ENCODE measurements at regions not wholly inside any gene's neighbourhood (a gene's known extent, or its start where the extent isn't known, plus 50 kb on each side); places are given as distances from the start of the nearest gene placed in this dataset.
"Not testable (repeated sequence)": the region's sequence is repeated elsewhere in the genome, so short reads cannot be mapped to it uniquely, and the experiment has no call there.

GRCh38 chr6:73983367-73983766 lies 287.4 kb downstream of the CD109 start:
- Mint-ChIP-seq H3K4me1 (ENCODE audit: low read depth, unreplicated experiment) (peaks cover 20% of the 10 kb centered on the region), H3K36me3 (ENCODE audit: low read depth, unreplicated experiment) (no peaks in the 10 kb centered on the region), H3K9me3 (ENCODE audit: unreplicated experiment) (peaks cover 4% of the 10 kb centered on the region), H3K27ac (ENCODE audit: unreplicated experiment) (peak overlapping the region; percentile 83), H3K4me3 (ENCODE audit: unreplicated experiment) (no peak overlapping the region), H3K27me3 (ENCODE audit: low read depth, unreplicated experiment) (no peaks in the 10 kb centered on the region)
- no peaks in the 10 kb centered on the region for H3K9me3 ChIP-seq (ENCODE audit: insufficient read depth, low read depth, low read length)
- no peak for TF ChIP-seq CTCF (IDR thresholded peaks at IDR 0.05; ENCODE audit: insufficient read depth, low read depth, low read length)
- no peak for TF ChIP-seq EZH2 (IDR thresholded peaks at IDR 0.05; ENCODE audit: insufficient read depth, low read length)
- H3K27ac ChIP-seq (ENCODE audit: low read depth, low read length) = no peak overlapping the region
- no peak overlapping the region for H3K9ac ChIP-seq (ENCODE audit: low read length)
- no peaks in the 10 kb centered on the region for H4K20me1 ChIP-seq (ENCODE audit: insufficient read depth, low read length)
- DNase-seq (ENCODE audit: low read depth) (peak; percentile 40), FAIRE-seq (peak; percentile 93)
- no peak overlapping the region for H3K4me2 ChIP-seq (ENCODE audit: low read length)
- no peak overlapping the region for H2AFZ ChIP-seq (ENCODE audit: low read depth, low read length)
- H3K27me3 ChIP-seq (ENCODE audit: insufficient read depth, low read length) = no peaks in the 10 kb centered on the region
- no peaks in the 10 kb centered on the region for H3K36me3 ChIP-seq (ENCODE audit: insufficient read depth, low read length)
- no peaks in the 10 kb centered on the region for H3K4me1 ChIP-seq (ENCODE audit: insufficient read depth, low read length)
- H3K4me3 ChIP-seq (ENCODE audit: insufficient read depth, low read depth, low read length) = no peak overlapping the region
- H3K79me2 ChIP-seq (ENCODE audit: insufficient read depth, low read length) = no peaks in the 10 kb centered on the region

- no peak overlapping the region for H3K27ac ChIP-seq (ENCODE audit: low read depth, low read length)
- no peaks in the 10 kb centered on the region for H3K27me3 ChIP-seq (ENCODE audit: insufficient read depth, low read length)
- no peak for FAIRE-seq
- H3K4me3 ChIP-seq (ENCODE audit: insufficient read depth, low read depth, low read length) = no peak overlapping the region
- H3K4me3 Mint-ChIP-seq (ENCODE audit: unreplicated experiment) = no peak overlapping the region
- DNase-seq (ENCODE audit: low read depth) = no peak
- H3K9me3 Mint-ChIP-seq (ENCODE audit: unreplicated experiment) = peaks cover 10% of the 10 kb centered on the region
- TF ChIP-seq EZH2 (IDR thresholded peaks at IDR 0.05; ENCODE audit: insufficient read depth, low read length) (no peak), CTCF (IDR thresholded peaks at IDR 0.05; ENCODE audit: insufficient read depth, low read depth, low read length) (no peak)
- H3K27me3 Mint-ChIP-seq (ENCODE audit: low read depth, unreplicated experiment) = no peaks in the 10 kb centered on the region
- no peaks in the 10 kb centered on the region for H3K36me3 ChIP-seq (ENCODE audit: insufficient read depth, low read length)
- no peaks in the 10 kb centered on the region for H3K36me3 Mint-ChIP-seq (ENCODE audit: low read depth, unreplicated experiment)
- H3K4me1 ChIP-seq (ENCODE audit: insufficient read depth, low read length) = no peaks in the 10 kb centered on the region
- H2AFZ ChIP-seq (ENCODE audit: low read depth, low read length) = no peak overlapping the region
- peaks cover 20% of the 10 kb centered on the region for H3K4me1 Mint-ChIP-seq (ENCODE audit: low read depth, unreplicated experiment)
- no peaks in the 10 kb centered on the region for H3K79me2 ChIP-seq (ENCODE audit: insufficient read depth, low read length)
- no peak overlapping the region for H3K4me2 ChIP-seq (ENCODE audit: low read length)
- H4K20me1 ChIP-seq (ENCODE audit: insufficient read depth, low read length) = no peaks in the 10 kb centered on the region
- no peak overlapping the region for H3K27ac Mint-ChIP-seq (ENCODE audit: unreplicated experiment)
- H3K9ac ChIP-seq (ENCODE audit: low read length) = no peak overlapping the region
- no peaks in the 10 kb centered on the region for H3K9me3 ChIP-seq (ENCODE audit: insufficient read depth, low read depth, low read length)
These were observed 284.1 kb downstream of the CD109 start for GRCh38 chr6:73980096-73980495.

GRCh38 chr6:73978330-73978729 lies 282.3 kb downstream of the CD109 start:
- H3K4me2 ChIP-seq (ENCODE audit: low read length) = no peak overlapping the region
- H3K4me1 Mint-ChIP-seq (ENCODE audit: low read depth, unreplicated experiment) = peaks cover 6% of the 10 kb centered on the region
- H3K4me1 ChIP-seq (ENCODE audit: insufficient read depth, low read length) = no peaks in the 10 kb centered on the region
- no peak overlapping the region for H3K4me3 ChIP-seq (ENCODE audit: insufficient read depth, low read depth, low read length)
- FAIRE-seq = no peak
- peaks cover 12% of the 10 kb centered on the region for H3K9me3 Mint-ChIP-seq (ENCODE audit: unreplicated experiment)
- no peaks in the 10 kb centered on the region for H3K79me2 ChIP-seq (ENCODE audit: insufficient read depth, low read length)
- H3K27me3 ChIP-seq (ENCODE audit: insufficient read depth, low read length) = no peaks in the 10 kb centered on the region
- TF ChIP-seq CTCF (IDR thresholded peaks at IDR 0.05; ENCODE audit: insufficient read depth, low read depth, low read length) (no peak), EZH2 (IDR thresholded peaks at IDR 0.05; ENCODE audit: insufficient read depth, low read length) (no peak)
- no peaks in the 10 kb centered on the region for H3K9me3 ChIP-seq (ENCODE audit: insufficient read depth, low read depth, low read length)
- no peak overlapping the region for H3K4me3 Mint-ChIP-seq (ENCODE audit: unreplicated experiment)
- no peak overlapping the region for H3K27ac ChIP-seq (ENCODE audit: low read depth, low read length)
- H3K27ac Mint-ChIP-seq (ENCODE audit: unreplicated experiment) = no peak overlapping the region
- no peak overlapping the region for H3K9ac ChIP-seq (ENCODE audit: low read length)
- H2AFZ ChIP-seq (ENCODE audit: low read depth, low read length) = no peak overlapping the region
- no peaks in the 10 kb centered on the region for H3K27me3 Mint-ChIP-seq (ENCODE audit: low read depth, unreplicated experiment)
- H3K36me3 Mint-ChIP-seq (ENCODE audit: low read depth, unreplicated experiment) = no peaks in the 10 kb centered on the region
- H4K20me1 ChIP-seq (ENCODE audit: insufficient read depth, low read length) = no peaks in the 10 kb centered on the region
- H3K36me3 ChIP-seq (ENCODE audit: insufficient read depth, low read length) = no peaks in the 10 kb centered on the region
- DNase-seq (ENCODE audit: low read depth) = no peak

GRCh38 chr6:73972518-73972917 lies 276.5 kb downstream of the CD109 start:
- not testable (repeated sequence) for H2AFZ ChIP-seq (ENCODE audit: low read depth, low read length); H3K36me3 ChIP-seq (ENCODE audit: insufficient read depth, low read length); H3K36me3 Mint-ChIP-seq (ENCODE audit: low read depth, unreplicated experiment); H3K9ac ChIP-seq (ENCODE audit: low read length); H3K27me3 Mint-ChIP-seq (ENCODE audit: low read depth, unreplicated experiment); H3K4me2 ChIP-seq (ENCODE audit: low read length); H3K9me3 Mint-ChIP-seq (ENCODE audit: unreplicated experiment); H3K4me1 ChIP-seq (ENCODE audit: insufficient read depth, low read length); H4K20me1 ChIP-seq (ENCODE audit: insufficient read depth, low read length); H3K27ac ChIP-seq (ENCODE audit: low read depth, low read length); H3K4me3 Mint-ChIP-seq (ENCODE audit: unreplicated experiment); DNase-seq (ENCODE audit: low read depth); H3K9me3 ChIP-seq (ENCODE audit: insufficient read depth, low read depth, low read length); H3K4me3 ChIP-seq (ENCODE audit: insufficient read depth, low read depth, low read length); H3K4me1 Mint-ChIP-seq (ENCODE audit: low read depth, unreplicated experiment); FAIRE-seq; H3K27me3 ChIP-seq (ENCODE audit: insufficient read depth, low read length); H3K27ac Mint-ChIP-seq (ENCODE audit: unreplicated experiment); H3K79me2 ChIP-seq (ENCODE audit: insufficient read depth, low read length)

All from astrocyte (in vitro differentiated cells and primary cell).